ENCODE measurements at regions not wholly inside any gene's neighbourhood (a gene's known extent, or its start where the extent isn't known, plus 50 kb on each side); places are given as distances from the start of the nearest gene placed in this dataset.

- no peak for DNase-seq (ENCODE audit: low read depth in 2 of 2)
These were observed 567.3 kb upstream of the BTBD3 start for GRCh38 chr20:11350126-11351005.

- DNase-seq (ENCODE audit: low read depth in 2 of 2) = no peak
These were observed 565.7 kb upstream of the BTBD3 start for GRCh38 chr20:11352041-11352440.

GRCh38 chr20:11354846-11355245 lies 562.8 kb upstream of the BTBD3 start:
- no peak for DNase-seq (ENCODE audit: low read depth in 2 of 2)

- DNase-seq (ENCODE audit: low read depth in 2 of 2) = no peak
These were observed 562.3 kb upstream of the BTBD3 start for GRCh38 chr20:11355345-11355744.

GRCh38 chr20:11356061-11356460 lies 561.6 kb upstream of the BTBD3 start:
- DNase-seq (ENCODE audit: low read depth in 2 of 2) = no peak

GRCh38 chr20:11362450-11362849 lies 555.2 kb upstream of the BTBD3 start:
- DNase-seq (ENCODE audit: low read depth in 2 of 2) = no peak

GRCh38 chr20:11364736-11365135 lies 553.0 kb upstream of the BTBD3 start:
- no peak for DNase-seq (ENCODE audit: low read depth in 2 of 2)

- DNase-seq (ENCODE audit: low read depth in 2 of 2) = no peak
These were observed 551.0 kb upstream of the BTBD3 start for GRCh38 chr20:11366660-11367059.

GRCh38 chr20:11368499-11368898 lies 549.2 kb upstream of the BTBD3 start:
- DNase-seq (ENCODE audit: low read depth in 2 of 2) = no peak

GRCh38 chr20:11368965-11369711 lies 548.6 kb upstream of the BTBD3 start:
- DNase-seq (ENCODE audit: low read depth in 2 of 2) = no peak

- DNase-seq (ENCODE audit: low read depth in 2 of 2) = no peak
These were observed 545.9 kb upstream of the BTBD3 start for GRCh38 chr20:11371831-11372230.

GRCh38 chr20:11372876-11373790 lies 544.6 kb upstream of the BTBD3 start:
- no peak for DNase-seq (ENCODE audit: low read depth in 2 of 2)

- DNase-seq (ENCODE audit: low read depth in 2 of 2) = no peak
These were observed 542.4 kb upstream of the BTBD3 start for GRCh38 chr20:11375335-11375734.

GRCh38 chr20:11375966-11376365 lies 541.7 kb upstream of the BTBD3 start:
- no peak for DNase-seq (ENCODE audit: low read depth in 2 of 2)

- DNase-seq (ENCODE audit: low read depth in 2 of 2) = no peak
These were observed 541.3 kb upstream of the BTBD3 start for GRCh38 chr20:11376420-11376819.

- DNase-seq (ENCODE audit: low read depth in 2 of 2) = no peak
These were observed 540.7 kb upstream of the BTBD3 start for GRCh38 chr20:11376998-11377397.

GRCh38 chr20:11377761-11378160 lies 539.9 kb upstream of the BTBD3 start:
- DNase-seq (ENCODE audit: low read depth in 2 of 2) = no peak

GRCh38 chr20:11378252-11378651 lies 539.4 kb upstream of the BTBD3 start:
- DNase-seq (ENCODE audit: low read depth in 2 of 2) = no peak

- DNase-seq (ENCODE audit: low read depth in 2 of 2) = no peak
These were observed 538.3 kb upstream of the BTBD3 start for GRCh38 chr20:11379257-11380011.

- DNase-seq (ENCODE audit: low read depth in 2 of 2) = no peak
These were observed 537.4 kb upstream of the BTBD3 start for GRCh38 chr20:11380283-11380682.

- no peak for DNase-seq (ENCODE audit: low read depth in 2 of 2)
These were observed 530.4 kb upstream of the BTBD3 start for GRCh38 chr20:11387189-11387754.

Data from stimulated activated CD4-positive, alpha-beta T cell treated with anti-CD3 and anti-CD28 coated beads, Interleukin-15, amount 100 ng/mL, for 48 hours (primary cell).